Thyroid gland (tissue), 4 donors: ENCODE measurements at regions not wholly inside any gene's neighbourhood (a gene's known extent, or its start where the extent isn't known, plus 50 kb on each side); places are given as distances from the start of the nearest gene placed in this dataset.

ENCODE experiments used
- DNase-seq, 2 donors: peaks; one replicate each; pipeline ENCODE4 v3.0.0-alpha.2; 2019
- H3K27ac ChIP-seq, 3 donors: fragments of 200-600 bp; sonication (generic); 1 replicate in 2 of 3; 2 replicates in 1 of 3; pipeline ENCODE4 v1.5.1; 2016 to 2019; ENCODE audit warnings: mild to moderate bottlenecking in 1 of 3, moderate library complexity in 1 of 3
- H3K27me3 ChIP-seq: fragments of 200-600 bp; sonication (generic); one replicate; pipeline ENCODE4 v1.5.1; 2019
- H3K36me3 ChIP-seq, 2 donors: fragments of 200-600 bp; sonication (generic); one replicate each; pipeline ENCODE4 v1.5.1; 2016 to 2019
- H3K4me1 ChIP-seq, 2 donors: fragments of 200-600 bp; sonication (generic); one replicate each; pipeline ENCODE4 v1.5.1; 2017 to 2019
- H3K4me3 ChIP-seq, 3 donors: fragments of 200-600 bp; sonication (generic); replicated peaks in 1 of 3; 1 replicate in 2 of 3; 2 replicates in 1 of 3; pipeline ENCODE4 v1.5.1; 2016; ENCODE audit warnings: mild to moderate bottlenecking in 1 of 3
- H3K9me3 ChIP-seq: fragments of 200-600 bp; sonication (generic); one replicate; pipeline ENCODE4 v1.5.1; 2017
- POLR2A ChIP-seq, 2 donors: fragments of 450-650 bp; IDR thresholded peaks; one replicate each; pipeline ENCODE4 v1.6.1; 2017; ENCODE audit warnings: antibody characterized with exemption in 2 of 2, mild to moderate bottlenecking in 2 of 2, moderate library complexity in 1 of 2
- WGBS, 2 donors: methylation state at CpG; one replicate each; pipeline ENCODE4 v1.1.5; 2017; 5-methylcytosine and 5-hydroxymethylcytosine counted together
- intact Hi-C: fragments of 100-400 bp; cut with DNase I; formaldehyde crosslinking; loops from one replicate; pipeline ENCODE4 v1.15.1; 2023
- TF ChIP-seq, protein P1 (sequence below), 6 experiments: fragments of 200-600 bp in 3 of 6; fragments of 450-650 bp in 3 of 6; sonication (generic) in 3 of 6; IDR thresholded peaks; one replicate each; pipeline ENCODE4 v1.5.1; 2016 to 2019; ENCODE audit warnings: antibody characterized with exemption in 6 of 6, mild to moderate bottlenecking in 2 of 6, inconsistent platforms in 1 of 6, moderate library complexity in 1 of 6

GRCh38 chr14:89618330-89618708 is 201.3 kb upstream of the FOXN3 start:
- intact Hi-C loops = no loop called here
- no peaks in the 10 kb centered on the region for H3K9me3 ChIP-seq

DNA sequence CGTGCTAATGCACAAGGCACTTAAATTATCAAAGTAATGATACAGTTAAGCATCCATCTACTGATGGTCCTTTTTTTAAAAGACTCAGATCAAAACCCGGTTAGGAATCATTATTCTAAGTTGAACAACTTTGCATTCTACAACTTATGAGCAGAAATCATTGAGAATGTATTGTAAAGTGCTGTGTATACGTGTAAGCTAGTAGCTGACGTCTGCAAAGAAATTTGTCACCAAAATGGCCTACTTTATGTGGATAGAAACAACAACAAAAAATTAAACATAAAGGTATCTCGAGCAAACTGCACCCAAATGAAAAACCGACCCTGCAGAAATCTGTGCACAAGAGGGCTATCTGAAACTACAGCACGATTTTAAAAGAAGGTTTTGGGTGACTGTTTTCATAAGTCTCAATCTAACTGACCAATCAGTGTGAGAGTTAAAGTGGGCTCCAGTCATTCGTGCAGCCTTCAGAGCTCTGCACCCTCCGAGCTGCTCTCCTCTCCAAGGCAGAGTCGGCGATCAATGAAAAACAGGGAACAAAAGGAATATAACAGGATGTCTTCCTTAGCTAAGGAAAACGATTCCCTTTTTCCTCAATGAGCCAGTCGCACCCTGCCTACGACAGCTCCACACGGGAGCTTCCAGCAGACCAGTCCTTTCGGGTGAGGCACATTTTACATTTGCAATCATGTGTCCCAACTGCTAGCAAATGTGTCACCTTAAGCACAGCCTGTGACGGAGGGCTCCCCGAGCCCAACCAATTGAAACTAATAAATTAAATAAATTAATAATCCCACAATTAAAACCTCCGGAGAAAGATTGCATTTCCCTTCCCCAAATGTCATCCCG is 200.7 kb upstream of the FOXN3 start:
- Histone ChIP-seq H3K4me1 (peaks cover 0 to 5% of the 10 kb centered on the region in 2 donors), H3K9me3 (no peaks in the 10 kb centered on the region), H3K27ac (peak overlapping the region in 2 of 3 donors; percentile 22 to 82), H3K36me3 (no peaks in the 10 kb centered on the region), H3K27me3 (no peaks in the 10 kb centered on the region), H3K4me3 (peak overlapping the region in 2 of 3 donors; percentile 56 to 63)
- intact Hi-C loops = no loop called here
- TF ChIP-seq, protein P1, sequence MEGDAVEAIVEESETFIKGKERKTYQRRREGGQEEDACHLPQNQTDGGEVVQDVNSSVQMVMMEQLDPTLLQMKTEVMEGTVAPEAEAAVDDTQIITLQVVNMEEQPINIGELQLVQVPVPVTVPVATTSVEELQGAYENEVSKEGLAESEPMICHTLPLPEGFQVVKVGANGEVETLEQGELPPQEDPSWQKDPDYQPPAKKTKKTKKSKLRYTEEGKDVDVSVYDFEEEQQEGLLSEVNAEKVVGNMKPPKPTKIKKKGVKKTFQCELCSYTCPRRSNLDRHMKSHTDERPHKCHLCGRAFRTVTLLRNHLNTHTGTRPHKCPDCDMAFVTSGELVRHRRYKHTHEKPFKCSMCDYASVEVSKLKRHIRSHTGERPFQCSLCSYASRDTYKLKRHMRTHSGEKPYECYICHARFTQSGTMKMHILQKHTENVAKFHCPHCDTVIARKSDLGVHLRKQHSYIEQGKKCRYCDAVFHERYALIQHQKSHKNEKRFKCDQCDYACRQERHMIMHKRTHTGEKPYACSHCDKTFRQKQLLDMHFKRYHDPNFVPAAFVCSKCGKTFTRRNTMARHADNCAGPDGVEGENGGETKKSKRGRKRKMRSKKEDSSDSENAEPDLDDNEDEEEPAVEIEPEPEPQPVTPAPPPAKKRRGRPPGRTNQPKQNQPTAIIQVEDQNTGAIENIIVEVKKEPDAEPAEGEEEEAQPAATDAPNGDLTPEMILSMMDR (IDR thresholded peaks at IDR 0.05) = no peak
- peak in 1 of 2 donors; percentile 37 for TF ChIP-seq POLR2A (IDR thresholded peaks at IDR 0.05)
- 4 to 5% methylated on average over 20 of the region's 20 CpGs for WGBS, 2 donors
- peak; percentile 30 to 39 for DNase-seq

More at GRCh38 chr14:89618330-89618708, 201.3 kb upstream of the FOXN3 start:
- no peak for TF ChIP-seq POLR2A (IDR thresholded peaks at IDR 0.05)
- TF ChIP-seq, protein P1 (IDR thresholded peaks at IDR 0.05) = no peak
- Histone ChIP-seq H3K36me3 (no peaks in the 10 kb centered on the region), H3K4me1 (peaks cover 0 to 5% of the 10 kb centered on the region in 2 donors), H3K27ac (peak overlapping the region in 2 of 3 donors; percentile 22 to 82), H3K27me3 (no peaks in the 10 kb centered on the region), H3K4me3 (peak overlapping the region; percentile 29 to 63 (median 56))
- DNase-seq = no peak
- 0% methylated on average over 6 of the region's 6 CpGs for WGBS, 2 donors

- intact Hi-C loops = no loop called here
- TF ChIP-seq POLR2A (IDR thresholded peaks at IDR 0.05) = no peak
- TF ChIP-seq, protein P1 (IDR thresholded peaks at IDR 0.05) = no peak
- Histone ChIP-seq H3K36me3 (no peaks in the 10 kb centered on the region), H3K27me3 (no peaks in the 10 kb centered on the region), H3K4me1 (peaks cover 0 to 5% of the 10 kb centered on the region in 2 donors), H3K9me3 (no peaks in the 10 kb centered on the region), H3K27ac (no peak overlapping the region), H3K4me3 (peak overlapping the region in 1 of 3 donors; percentile 56)
- no peak for DNase-seq
- WGBS, 2 donors = 52 to 57% methylated on average over 5 of the region's 5 CpGs
Observed at GRCh38 chr14:89616852-89617341, 199.9 kb upstream of the FOXN3 start.

GRCh38 chr14:89616425-89616824 is 199.4 kb upstream of the FOXN3 start:
- Histone ChIP-seq H3K4me1 (peaks cover 0 to 5% of the 10 kb centered on the region in 2 donors), H3K4me3 (no peak overlapping the region), H3K36me3 (no peaks in the 10 kb centered on the region), H3K27me3 (no peaks in the 10 kb centered on the region), H3K9me3 (no peaks in the 10 kb centered on the region), H3K27ac (no peak overlapping the region)
- TF ChIP-seq POLR2A (IDR thresholded peaks at IDR 0.05) = no peak
- TF ChIP-seq, protein P1 (IDR thresholded peaks at IDR 0.05) = no peak
- DNase-seq = no peak
- WGBS, 2 donors = 68 to 73% methylated on average over 2 of the region's 2 CpGs
- intact Hi-C loops = no loop called here

- no peak overlapping the region for H3K27ac ChIP-seq
- no peaks in the 10 kb centered on the region for H3K9me3 ChIP-seq
- DNase-seq = no peak
- 76 to 83% methylated on average over 3 of the region's 3 CpGs for WGBS, 2 donors
- H3K36me3 ChIP-seq = no peaks in the 10 kb centered on the region
- no peaks in the 10 kb centered on the region for H3K27me3 ChIP-seq
- TF ChIP-seq POLR2A (IDR thresholded peaks at IDR 0.05) = no peak
- TF ChIP-seq, protein P1 (IDR thresholded peaks at IDR 0.05) = no peak
- intact Hi-C loops = no loop called here
- peaks cover 0 to 5% of the 10 kb centered on the region in 2 donors for H3K4me1 ChIP-seq
- H3K4me3 ChIP-seq = no peak overlapping the region
Observed at GRCh38 chr14:89615421-89615820, 198.4 kb upstream of the FOXN3 start.
